Keratinocyte (primary cell): ENCODE measurements at regions not wholly inside any gene's neighbourhood (a gene's known extent, or its start where the extent isn't known, plus 50 kb on each side); places are given as distances from the start of the nearest gene placed in this dataset.
A peak's percentile ranks its signal among the peaks of the same experiment; 100 is the strongest.

Experiments
- DNase-seq: peaks from one replicate; pipeline ENCODE4 v3.0.0-alpha.2; 2011; ENCODE audit warnings: low read depth, missing footprints, low spot score
- FAIRE-seq: peaks from 2 replicates; lab custom pipeline; 2011; peaks lifted over from hg19 to GRCh38; lab: Jason Lieb, UNC
- H2AFZ ChIP-seq: 2 replicates; pipeline ENCODE4 v1.6.0; 2012; ENCODE audit warnings: low read length, control low read depth, inconsistent platforms; ENCODE audit not compliant: control insufficient read depth
- H3K27ac ChIP-seq: 2 replicates; pipeline ENCODE4 v1.5.1; 2011; ENCODE audit warnings: low read length; ENCODE audit not compliant: control insufficient read depth, insufficient read depth
- H3K27me3 ChIP-seq: 3 replicates; pipeline ENCODE4 v1.6.0; 2011; ENCODE audit warnings: low read length; ENCODE audit not compliant: control insufficient read depth, insufficient read depth; ENCODE audit errors: extremely low read depth
- H3K36me3 ChIP-seq, 2 experiments: 2 replicates in 1 of 2; 3 replicates in 1 of 2; pipeline ENCODE4 v1.5.1; 2011; ENCODE audit warnings: low read length in 2 of 2, mild to moderate bottlenecking in 1 of 2; ENCODE audit not compliant: control insufficient read depth in 2 of 2, insufficient read depth in 2 of 2; ENCODE audit errors: extremely low read depth in 1 of 2
- H3K4me1 ChIP-seq: 3 replicates; pipeline ENCODE4 v1.5.1; 2011; ENCODE audit warnings: low read length; ENCODE audit not compliant: control insufficient read depth, insufficient read depth; ENCODE audit errors: extremely low read depth
- H3K4me2 ChIP-seq: 3 replicates; pipeline ENCODE4 v1.6.0; 2011; ENCODE audit warnings: low read depth, low read length; ENCODE audit not compliant: control insufficient read depth, insufficient read depth; ENCODE audit errors: extremely low read depth
- H3K4me3 ChIP-seq, 3 experiments: fragments of 200-600 bp in 1 of 3; sonication (generic) in 1 of 3; 2 replicates in 2 of 3; 3 replicates in 1 of 3; pipeline ENCODE4 v1.5.1; 2011 to 2016; ENCODE audit warnings: low read length in 3 of 3, mild to moderate bottlenecking in 3 of 3, control low read depth in 2 of 3, inconsistent platforms in 1 of 3, low read depth in 1 of 3, mixed read lengths in 1 of 3, mixed run types in 1 of 3, moderate library complexity in 1 of 3; ENCODE audit not compliant: control insufficient read depth in 2 of 3, insufficient read depth in 2 of 3; ENCODE audit errors: extremely low read depth in 1 of 3
- H3K79me2 ChIP-seq: 2 replicates; pipeline ENCODE4 v1.6.0; 2012; ENCODE audit warnings: low read length; ENCODE audit not compliant: control insufficient read depth, insufficient read depth
- H3K9ac ChIP-seq: 3 replicates; pipeline ENCODE4 v1.6.0; 2011; ENCODE audit warnings: low read length; ENCODE audit not compliant: control insufficient read depth, insufficient read depth; ENCODE audit errors: extremely low read depth
- H3K9me1 ChIP-seq: 3 replicates; pipeline ENCODE4 v1.6.0; 2011; ENCODE audit warnings: low read length; ENCODE audit not compliant: control insufficient read depth, insufficient read depth; ENCODE audit errors: extremely low read depth
- H3K9me3 ChIP-seq: 2 replicates; pipeline ENCODE4 v1.5.1; 2012; ENCODE audit warnings: low read depth, low read length; ENCODE audit not compliant: control insufficient read depth
- H4K20me1 ChIP-seq: 3 replicates; pipeline ENCODE4 v1.6.0; 2011; ENCODE audit warnings: low read length; ENCODE audit not compliant: control insufficient read depth, insufficient read depth; ENCODE audit errors: extremely low read depth
- CTCF ChIP-seq, 3 experiments: IDR thresholded peaks in 1 of 3; conservative IDR thresholded peaks in 1 of 3; optimal IDR thresholded peaks in 1 of 3; 2 replicates in 2 of 3; 3 replicates in 1 of 3; pipeline versions ENCODE3 to v1.5.1; 2011; ENCODE audit warnings: low read length in 3 of 3, mild to moderate bottlenecking in 3 of 3, moderate library complexity in 2 of 3, control low read depth in 1 of 3, inconsistent platforms in 1 of 3; ENCODE audit not compliant: insufficient read depth in 2 of 3; ENCODE audit errors: extremely low read depth in 1 of 3
- EZH2 ChIP-seq: IDR thresholded peaks from one replicate; pipeline ENCODE4 v1.6.1; 2012; ENCODE audit warnings: inconsistent platforms, mild to moderate bottlenecking, low read length, moderate library complexity
- dilution Hi-C: fragments of 300-500 bp; cut with MboI; formaldehyde crosslinking; loops from one replicate; pipeline ENCODE4 v1.7.0; 2020; ENCODE audit warnings: low sequenced_read_pairs; ENCODE audit not compliant: extremely low pct_ligation_motif_present

- peak overlapping the region; percentile 97 for H3K27ac ChIP-seq
- no peaks in the 10 kb centered on the region for H4K20me1 ChIP-seq
- H3K9me3 ChIP-seq, result no peaks in the 10 kb centered on the region
- H3K9ac ChIP-seq, result peak overlapping the region; percentile 74
- H2AFZ ChIP-seq, result no peak overlapping the region
- TF ChIP-seq CTCF (optimal IDR thresholded peaks at IDR 0.05 in 1 of 3, IDR thresholded peaks at IDR 0.05 in 1 of 3, conservative IDR thresholded peaks at IDR 0.05 in 1 of 3; ENCODE audit: extremely low read depth in 1 of 3, insufficient read depth in 2 of 3, low read length in 3 of 3) (no peak), EZH2 (no peak)
- no peaks in the 10 kb centered on the region for H3K79me2 ChIP-seq
- peak; percentile 85 for FAIRE-seq
- H3K4me2 ChIP-seq, result peak overlapping the region; percentile 71
- H3K27me3 ChIP-seq, result no peaks in the 10 kb centered on the region
- no peaks in the 10 kb centered on the region for H3K36me3 ChIP-seq
- H3K9me1 ChIP-seq, result no peaks in the 10 kb centered on the region
- peak; percentile 86 for DNase-seq
- H3K4me3 ChIP-seq, result peak overlapping the region in 2 of 3 experiments; percentile 30 to 50
- dilution Hi-C loops, result no loop called here
- peaks cover 17% of the 10 kb centered on the region for H3K4me1 ChIP-seq
These were observed 159.1 kb downstream of the TFAP2C start for GRCh38 chr20:56788041-56788670.

- H3K9ac ChIP-seq, result peak overlapping the region; percentile 74
These were observed 159.8 kb downstream of the TFAP2C start for GRCh38 chr20:56788671-56789610.

More at GRCh38 chr20:56788671-56789610, 159.8 kb downstream of the TFAP2C start:
- H3K4me2 ChIP-seq, result peak overlapping the region; percentile 71
- no peak for DNase-seq
- H4K20me1 ChIP-seq, result no peaks in the 10 kb centered on the region
- no peak overlapping the region for H3K4me3 ChIP-seq
- H3K27ac ChIP-seq, result peak overlapping the region; percentile 97
- TF ChIP-seq CTCF (optimal IDR thresholded peaks at IDR 0.05 in 1 of 3, IDR thresholded peaks at IDR 0.05 in 1 of 3, conservative IDR thresholded peaks at IDR 0.05 in 1 of 3; ENCODE audit: extremely low read depth in 1 of 3, insufficient read depth in 2 of 3, low read length in 3 of 3), result no peak
- no peak for TF ChIP-seq EZH2
- no peaks in the 10 kb centered on the region for H3K79me2 ChIP-seq
- H3K36me3 ChIP-seq, result no peaks in the 10 kb centered on the region
- peaks cover 17% of the 10 kb centered on the region for H3K4me1 ChIP-seq
- no peak overlapping the region for H2AFZ ChIP-seq
- no peaks in the 10 kb centered on the region for H3K9me1 ChIP-seq
- H3K27me3 ChIP-seq, result no peaks in the 10 kb centered on the region
- dilution Hi-C loops, result no loop called here
- H3K9me3 ChIP-seq, result no peaks in the 10 kb centered on the region
- FAIRE-seq, result no peak
